ENCODE measurements at regions not wholly inside any gene's neighbourhood (a gene's known extent, or its start where the extent isn't known, plus 50 kb on each side); places are given as distances from the start of the nearest gene placed in this dataset.
"Not testable (repeated sequence)": the region's sequence is repeated elsewhere in the genome, so short reads cannot be mapped to it uniquely, and the experiment has no call there.

DNA sequence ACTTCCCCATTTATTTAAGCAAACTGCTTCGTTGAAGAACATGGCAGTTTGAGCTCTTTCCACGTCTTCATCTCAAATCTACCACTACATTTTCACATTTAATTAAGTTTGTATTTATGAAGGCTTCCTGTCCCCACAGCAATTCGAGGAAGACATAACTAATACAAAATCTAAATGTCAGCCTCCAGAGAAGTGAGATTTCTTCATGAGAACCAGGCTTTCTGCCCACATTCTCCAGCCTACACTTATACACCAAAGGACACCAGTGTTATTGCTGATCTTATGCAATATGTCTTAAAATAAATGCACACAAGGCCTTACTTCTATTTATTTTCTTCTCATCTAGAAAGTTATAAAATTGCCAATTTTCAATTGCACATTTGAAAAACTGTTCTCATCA lies 1209.3 kb upstream of the FAM98A start:
- H3K36me3 ChIP-seq (ENCODE audit: control insufficient read depth, insufficient read depth, low read length), result no peaks in the 10 kb centered on the region
- whole genome bisulfite sequencing (ENCODE audit: insufficient coverage, insufficient read length), result no CpG with 5 or more reads among the region's 3 CpGs
- no peaks in the 10 kb centered on the region for H3K9me3 ChIP-seq (ENCODE audit: control insufficient read depth, insufficient read depth, low read length)
- DNase-seq (ENCODE audit: low read depth, low spot score), result no peak
- no peak overlapping the region for H3K4me3 ChIP-seq (ENCODE audit: low read length)
- no peaks in the 10 kb centered on the region for H3K4me1 ChIP-seq (ENCODE audit: control insufficient read depth, insufficient read depth, low read length)
- H3K27me3 ChIP-seq (ENCODE audit: control insufficient read depth, insufficient read depth, low read length), result no peaks in the 10 kb centered on the region
- no peak overlapping the region for H3K27ac ChIP-seq (ENCODE audit: low read length)

DNA sequence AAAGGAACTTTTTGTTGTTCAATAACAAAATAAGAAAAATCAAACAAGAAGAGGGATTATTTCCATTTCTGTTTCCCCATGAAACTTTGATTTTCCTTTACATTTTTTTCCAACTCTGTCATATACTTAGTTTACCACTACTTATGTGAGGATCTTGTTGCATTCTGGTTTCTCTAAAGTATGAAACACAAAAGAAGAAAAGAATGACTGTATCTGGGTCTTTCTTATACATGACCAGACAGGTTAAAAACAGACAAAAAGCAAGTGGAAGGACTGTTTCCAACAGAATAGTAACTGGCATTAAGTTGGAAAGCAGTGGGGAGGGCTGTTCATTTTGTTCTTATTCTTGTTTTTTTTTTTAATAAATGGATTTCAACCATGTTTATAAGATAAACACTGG lies 1207.8 kb upstream of the FAM98A start:
- H3K36me3 ChIP-seq (ENCODE audit: control insufficient read depth, insufficient read depth, low read length), result no peaks in the 10 kb centered on the region
- no peaks in the 10 kb centered on the region for H3K4me1 ChIP-seq (ENCODE audit: control insufficient read depth, insufficient read depth, low read length)
- no peaks in the 10 kb centered on the region for H3K9me3 ChIP-seq (ENCODE audit: control insufficient read depth, insufficient read depth, low read length)
- H3K4me3 ChIP-seq (ENCODE audit: low read length), result no peak overlapping the region
- no peak overlapping the region for H3K27ac ChIP-seq (ENCODE audit: low read length)
- DNase-seq (ENCODE audit: low read depth, low spot score), result no peak
- H3K27me3 ChIP-seq (ENCODE audit: control insufficient read depth, insufficient read depth, low read length), result no peaks in the 10 kb centered on the region

- no peaks in the 10 kb centered on the region for H3K36me3 ChIP-seq (ENCODE audit: control insufficient read depth, insufficient read depth, low read length)
- H3K4me1 ChIP-seq (ENCODE audit: control insufficient read depth, insufficient read depth, low read length), result no peaks in the 10 kb centered on the region
- WGBS (ENCODE audit: insufficient coverage, insufficient read length), result no CpG with 5 or more reads among the region's 3 CpGs
- H3K27ac ChIP-seq (ENCODE audit: low read length), result no peak overlapping the region
- DNase-seq (ENCODE audit: low read depth, low spot score), result no peak
- H3K4me3 ChIP-seq (ENCODE audit: low read length), result no peak overlapping the region
- H3K9me3 ChIP-seq (ENCODE audit: control insufficient read depth, insufficient read depth, low read length), result no peaks in the 10 kb centered on the region
- H3K27me3 ChIP-seq (ENCODE audit: control insufficient read depth, insufficient read depth, low read length), result no peaks in the 10 kb centered on the region
These were observed 1207.3 kb upstream of the FAM98A start for GRCh38 chr2:34806396-34806795.

DNA sequence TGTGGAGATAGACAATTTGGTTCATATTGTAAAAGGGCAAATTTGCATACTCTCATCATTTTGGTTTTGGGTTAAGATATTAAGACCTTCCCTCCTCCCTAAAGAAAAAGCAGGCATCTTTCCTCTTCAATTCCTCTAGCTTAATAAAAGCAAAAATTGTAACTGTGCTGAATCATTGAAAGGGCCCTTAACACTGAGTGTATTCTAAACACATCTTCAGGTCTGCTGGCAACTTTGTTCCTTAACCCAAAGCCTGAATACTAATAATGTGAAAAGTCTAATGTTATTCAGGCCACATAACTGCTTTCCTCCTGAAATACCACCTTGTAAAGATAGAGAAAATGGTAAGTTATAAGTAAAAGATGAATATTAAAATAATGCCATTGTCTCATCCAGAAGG lies 1200.5 kb upstream of the FAM98A start:
- no peak overlapping the region for H3K4me3 ChIP-seq (ENCODE audit: low read length)
- H3K9me3 ChIP-seq (ENCODE audit: control insufficient read depth, insufficient read depth, low read length), result no peaks in the 10 kb centered on the region
- no peaks in the 10 kb centered on the region for H3K27me3 ChIP-seq (ENCODE audit: control insufficient read depth, insufficient read depth, low read length)

GRCh38 chr2:34795586-34795985 lies 1196.5 kb upstream of the FAM98A start:
- H3K4me1 ChIP-seq (ENCODE audit: control insufficient read depth, insufficient read depth, low read length); H3K9me3 ChIP-seq (ENCODE audit: control insufficient read depth, insufficient read depth, low read length); H3K4me3 ChIP-seq (ENCODE audit: low read length); DNase-seq (ENCODE audit: low read depth, low spot score); H3K27ac ChIP-seq (ENCODE audit: low read length); H3K36me3 ChIP-seq (ENCODE audit: control insufficient read depth, insufficient read depth, low read length); H3K27me3 ChIP-seq (ENCODE audit: control insufficient read depth, insufficient read depth, low read length): not testable (repeated sequence)
- WGBS (ENCODE audit: insufficient coverage, insufficient read length), result no CpG with 5 or more reads among the region's 5 CpGs

More for the DNA sequence above, 1200.5 kb upstream of the FAM98A start:
- no peak overlapping the region for H3K27ac ChIP-seq (ENCODE audit: low read length)
- DNase-seq (ENCODE audit: low read depth, low spot score), result no peak
- H3K36me3 ChIP-seq (ENCODE audit: control insufficient read depth, insufficient read depth, low read length), result no peaks in the 10 kb centered on the region
- no peaks in the 10 kb centered on the region; the same call in 1 of the 2 replicates for H3K4me1 ChIP-seq (ENCODE audit: control insufficient read depth, insufficient read depth, low read length)

DNA sequence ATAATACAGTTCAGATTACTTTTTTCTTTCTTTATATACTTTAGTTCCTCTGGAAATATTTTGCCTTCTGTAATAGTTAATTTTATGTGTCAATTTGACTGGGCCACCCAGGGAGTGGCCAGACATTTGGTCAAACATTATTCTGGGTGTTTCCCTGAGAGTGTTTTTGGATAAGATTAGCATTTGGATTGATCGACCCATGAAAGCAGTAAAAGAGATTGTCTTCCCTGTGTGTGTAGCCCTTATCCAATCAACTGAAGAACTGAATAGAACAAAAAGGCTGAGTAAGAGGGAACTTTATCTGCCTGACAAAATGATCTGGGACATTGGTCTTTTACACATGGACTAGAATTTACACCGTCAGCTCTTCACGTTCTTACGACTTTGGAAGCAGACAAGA lies 1190.1 kb upstream of the FAM98A start:
- Histone ChIP-seq H3K9me3 (ENCODE audit: control insufficient read depth, insufficient read depth, low read length) (no peaks in the 10 kb centered on the region), H3K36me3 (ENCODE audit: control insufficient read depth, insufficient read depth, low read length) (no peaks in the 10 kb centered on the region), H3K27ac (ENCODE audit: low read length) (no peak overlapping the region), H3K4me1 (ENCODE audit: control insufficient read depth, insufficient read depth, low read length) (no peaks in the 10 kb centered on the region), H3K27me3 (ENCODE audit: control insufficient read depth, insufficient read depth, low read length) (no peaks in the 10 kb centered on the region), H3K4me3 (ENCODE audit: low read length) (no peak overlapping the region)
- WGBS (ENCODE audit: insufficient coverage, insufficient read length), result no CpG with 5 or more reads among the region's 4 CpGs
- DNase-seq (ENCODE audit: low read depth, low spot score), result no peak

DNA sequence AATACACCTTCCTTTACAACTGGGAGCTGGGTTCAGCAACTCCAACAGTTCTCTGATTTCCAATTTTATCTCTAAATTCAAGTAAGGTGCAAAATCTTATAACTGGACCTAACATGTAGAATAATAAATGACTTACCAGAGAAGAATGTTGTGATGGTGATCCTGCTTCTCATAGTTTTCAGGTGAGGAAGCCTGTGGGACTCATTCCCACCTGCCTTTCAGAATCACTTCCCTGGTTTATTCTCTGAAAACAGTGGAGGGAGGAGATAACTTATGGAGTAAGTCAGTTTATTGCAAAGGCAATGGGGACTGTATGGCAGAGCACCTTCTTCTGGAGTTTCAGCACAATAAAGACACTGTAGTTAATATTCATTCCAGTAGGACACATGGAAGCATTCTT lies 1188.2 kb upstream of the FAM98A start:
- Histone ChIP-seq H3K4me3 (ENCODE audit: low read length) (no peak overlapping the region), H3K27ac (ENCODE audit: low read length) (no peak overlapping the region), H3K4me1 (ENCODE audit: control insufficient read depth, insufficient read depth, low read length) (no peaks in the 10 kb centered on the region), H3K9me3 (ENCODE audit: control insufficient read depth, insufficient read depth, low read length) (no peaks in the 10 kb centered on the region), H3K36me3 (ENCODE audit: control insufficient read depth, insufficient read depth, low read length) (no peaks in the 10 kb centered on the region), H3K27me3 (ENCODE audit: control insufficient read depth, insufficient read depth, low read length) (no peaks in the 10 kb centered on the region)
- no peak for DNase-seq (ENCODE audit: low read depth, low spot score)

DNA sequence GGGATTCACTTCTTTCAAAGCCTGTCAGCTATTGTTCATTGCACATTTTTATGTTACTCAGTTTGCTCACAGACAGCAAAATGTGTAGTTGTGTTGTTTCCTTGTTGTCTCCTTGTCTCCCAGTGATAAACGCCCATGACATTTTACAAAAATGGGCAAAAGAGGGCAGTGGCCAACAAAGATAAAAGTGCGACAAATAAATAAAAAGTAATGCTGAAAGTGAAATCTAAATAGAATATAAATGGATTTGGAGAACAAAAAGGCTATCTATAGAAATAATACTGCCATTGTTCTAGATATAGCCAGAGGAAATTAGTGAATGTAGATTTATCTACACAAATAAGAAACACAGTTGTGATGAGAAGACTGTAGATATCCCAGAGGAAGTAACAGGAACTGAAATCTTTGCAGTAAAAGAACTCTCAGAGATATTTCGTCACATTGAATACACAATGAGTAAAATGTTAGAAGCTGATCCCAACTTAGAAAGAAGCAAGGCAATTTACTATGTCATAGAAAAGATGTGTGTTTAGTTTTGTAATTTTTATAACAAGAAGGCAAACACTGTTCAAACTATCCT lies 1186.2 kb upstream of the FAM98A start:
- Histone ChIP-seq H3K27me3 (ENCODE audit: control insufficient read depth, insufficient read depth, low read length) (no peaks in the 10 kb centered on the region), H3K4me1 (ENCODE audit: control insufficient read depth, insufficient read depth, low read length) (no peaks in the 10 kb centered on the region), H3K9me3 (ENCODE audit: control insufficient read depth, insufficient read depth, low read length) (no peaks in the 10 kb centered on the region), H3K27ac (ENCODE audit: low read length) (no peak overlapping the region), H3K36me3 (ENCODE audit: control insufficient read depth, insufficient read depth, low read length) (no peaks in the 10 kb centered on the region), H3K4me3 (ENCODE audit: low read length) (no peak overlapping the region)
- no peak for DNase-seq (ENCODE audit: low read depth, low spot score)
- no CpG with 5 or more reads among the region's 3 CpGs for WGBS (ENCODE audit: insufficient coverage, insufficient read length)

- Histone ChIP-seq H3K4me3 (ENCODE audit: low read length) (no peak overlapping the region), H3K27me3 (ENCODE audit: control insufficient read depth, insufficient read depth, low read length) (no peaks in the 10 kb centered on the region), H3K4me1 (ENCODE audit: control insufficient read depth, insufficient read depth, low read length) (no peaks in the 10 kb centered on the region), H3K9me3 (ENCODE audit: control insufficient read depth, insufficient read depth, low read length) (no peaks in the 10 kb centered on the region), H3K27ac (ENCODE audit: low read length) (no peak overlapping the region), H3K36me3 (ENCODE audit: control insufficient read depth, insufficient read depth, low read length) (no peaks in the 10 kb centered on the region)
- DNase-seq (ENCODE audit: low read depth, low spot score), result no peak
- no CpG with 5 or more reads among the region's 1 CpG for WGBS (ENCODE audit: insufficient coverage, insufficient read length)
These were observed 1185.6 kb upstream of the FAM98A start for GRCh38 chr2:34784701-34785100.

GRCh38 chr2:34750742-34751141 lies 1151.6 kb upstream of the FAM98A start:
- not testable (repeated sequence) for H3K9me3 ChIP-seq (ENCODE audit: control insufficient read depth, insufficient read depth, low read length); H3K27ac ChIP-seq (ENCODE audit: low read length); H3K27me3 ChIP-seq (ENCODE audit: control insufficient read depth, insufficient read depth, low read length); H3K4me3 ChIP-seq (ENCODE audit: low read length); DNase-seq (ENCODE audit: low read depth, low spot score); H3K36me3 ChIP-seq (ENCODE audit: control insufficient read depth, insufficient read depth, low read length); H3K4me1 ChIP-seq (ENCODE audit: control insufficient read depth, insufficient read depth, low read length)
- no CpG with 5 or more reads among the region's 7 CpGs for WGBS (ENCODE audit: insufficient coverage, insufficient read length)

- no peaks in the 10 kb centered on the region for H3K4me1 ChIP-seq (ENCODE audit: control insufficient read depth, insufficient read depth, low read length)
- no peaks in the 10 kb centered on the region for H3K27me3 ChIP-seq (ENCODE audit: control insufficient read depth, insufficient read depth, low read length)
- no peak overlapping the region for H3K4me3 ChIP-seq (ENCODE audit: low read length)
- DNase-seq (ENCODE audit: low read depth, low spot score), result no peak
- H3K9me3 ChIP-seq (ENCODE audit: control insufficient read depth, insufficient read depth, low read length), result no peaks in the 10 kb centered on the region
- no peaks in the 10 kb centered on the region for H3K36me3 ChIP-seq (ENCODE audit: control insufficient read depth, insufficient read depth, low read length)
- WGBS (ENCODE audit: insufficient coverage, insufficient read length), result no CpG with 5 or more reads among the region's 3 CpGs
- H3K27ac ChIP-seq (ENCODE audit: low read length), result no peak overlapping the region
These were observed 1148.5 kb upstream of the FAM98A start for GRCh38 chr2:34747643-34748042.

All from iPS DF 6.9 (cell line).